HG02642 (cell line): ENCODE measurements at regions not wholly inside any gene's neighbourhood (a gene's known extent, or its start where the extent isn't known, plus 50 kb on each side); places are given as distances from the start of the nearest gene placed in this dataset.
"Not testable (repeated sequence)": the region's sequence is repeated elsewhere in the genome, so short reads cannot be mapped to it uniquely, and the experiment has no call there.

Experiments
- ATAC-seq: cut with Tn5 transposase; IDR thresholded peaks from one replicate; pipeline ENCODE4 v1.9.1; 2021; ENCODE audit warnings: mild to moderate bottlenecking; ENCODE audit not compliant: unreplicated experiment, poor library complexity

DNA sequence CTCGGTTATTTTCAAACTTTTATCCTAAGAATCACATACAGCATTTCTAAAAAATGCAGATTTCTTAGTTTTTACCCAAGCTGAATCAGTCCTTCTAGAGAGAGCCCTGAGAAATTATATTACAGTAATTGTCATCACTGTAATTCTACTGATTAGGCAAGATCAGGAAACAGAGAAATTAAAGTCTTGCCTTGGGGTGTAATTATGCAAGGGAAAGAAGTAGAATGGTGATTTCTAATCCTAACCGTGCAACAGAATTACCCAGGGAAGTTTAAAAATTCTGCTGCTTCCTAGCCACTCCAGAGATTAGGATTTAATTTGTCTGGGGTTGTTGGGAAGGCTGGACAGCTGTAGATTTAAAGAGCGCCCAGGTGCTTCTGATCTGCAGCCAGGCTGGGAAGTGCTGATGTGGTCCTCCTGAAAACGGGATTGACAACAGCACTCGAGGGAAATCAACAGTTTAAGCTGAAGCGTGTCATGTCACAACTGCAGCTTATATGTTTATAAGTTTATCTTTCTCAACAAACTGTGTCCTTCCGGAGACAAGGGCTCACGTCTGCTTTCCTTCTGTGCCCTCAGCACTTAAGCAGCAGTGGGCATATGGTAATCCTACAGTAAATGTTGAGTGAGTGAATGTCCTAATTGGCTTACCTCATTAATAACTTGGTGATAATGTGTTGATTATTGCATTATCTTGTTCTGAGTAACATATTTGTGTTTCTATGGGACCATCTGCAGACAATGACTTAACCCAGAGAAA, 671.9 kb upstream of the SOX11 start:
- no peak for ATAC-seq

- ATAC-seq: no peak
These were observed 671.0 kb upstream of the SOX11 start for GRCh38 chr2:5021136-5021535.

GRCh38 chr2:5022061-5022460, 670.1 kb upstream of the SOX11 start:
- no peak for ATAC-seq

DNA sequence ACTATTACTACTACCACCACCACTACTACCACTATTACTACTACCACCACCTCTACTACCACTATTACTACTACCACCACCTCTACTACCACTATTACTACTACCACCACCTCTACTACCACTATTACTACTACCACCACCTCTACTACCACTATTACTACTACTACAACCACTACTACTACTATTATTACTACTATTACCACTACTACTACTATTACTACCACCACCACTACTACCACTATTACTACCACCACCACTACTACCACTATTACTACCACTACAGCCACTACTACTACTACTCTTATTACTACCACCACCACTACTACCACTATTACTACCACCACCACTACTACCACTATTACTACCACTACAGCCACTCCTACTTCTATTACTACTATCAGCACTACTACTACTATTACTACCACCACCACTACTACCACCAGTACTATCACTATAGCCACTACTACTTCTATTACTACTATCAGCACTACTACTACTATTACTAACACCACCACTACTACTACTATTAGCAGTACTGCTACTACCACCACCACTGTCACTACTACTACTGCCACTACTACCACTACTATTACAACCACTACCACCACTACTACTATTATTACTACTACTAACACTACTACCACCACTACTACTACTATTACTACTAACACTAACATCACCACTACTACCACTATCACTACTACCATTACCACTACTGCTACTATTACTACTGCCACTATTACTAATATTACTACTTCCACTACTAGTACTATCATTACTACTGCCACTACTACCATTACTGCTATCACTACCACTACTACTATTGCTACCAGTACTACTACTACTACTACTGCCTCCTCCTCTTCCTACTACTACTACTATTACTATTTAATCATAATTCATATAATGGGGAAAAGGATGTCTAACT, 669.2 kb upstream of the SOX11 start:
- ATAC-seq: not testable (repeated sequence)

GRCh38 chr2:5026571-5027234, 665.5 kb upstream of the SOX11 start:
- ATAC-seq: no peak

DNA sequence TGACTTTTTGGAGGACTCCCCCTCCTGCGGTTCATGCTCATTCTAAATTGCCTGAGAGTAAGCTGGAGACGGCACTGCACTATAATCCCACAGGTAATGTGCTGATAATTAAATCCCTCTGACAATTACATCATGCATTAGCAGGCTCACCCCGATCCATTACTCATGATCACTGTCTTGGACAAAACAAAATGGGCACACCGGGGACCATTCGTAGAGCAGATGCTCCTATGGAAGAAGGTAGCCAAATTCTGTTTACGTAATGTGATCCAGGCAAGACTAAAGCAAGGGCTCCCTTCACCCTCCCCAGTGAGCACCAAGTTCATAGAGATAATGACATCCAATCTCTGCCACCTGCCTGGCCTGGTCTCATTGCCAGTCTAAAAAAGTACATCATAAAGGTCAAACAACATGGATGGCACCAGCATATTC, 657.1 kb upstream of the SOX11 start:
- no peak for ATAC-seq

GRCh38 chr2:5036256-5036655, 655.9 kb upstream of the SOX11 start:
- no peak for ATAC-seq

DNA sequence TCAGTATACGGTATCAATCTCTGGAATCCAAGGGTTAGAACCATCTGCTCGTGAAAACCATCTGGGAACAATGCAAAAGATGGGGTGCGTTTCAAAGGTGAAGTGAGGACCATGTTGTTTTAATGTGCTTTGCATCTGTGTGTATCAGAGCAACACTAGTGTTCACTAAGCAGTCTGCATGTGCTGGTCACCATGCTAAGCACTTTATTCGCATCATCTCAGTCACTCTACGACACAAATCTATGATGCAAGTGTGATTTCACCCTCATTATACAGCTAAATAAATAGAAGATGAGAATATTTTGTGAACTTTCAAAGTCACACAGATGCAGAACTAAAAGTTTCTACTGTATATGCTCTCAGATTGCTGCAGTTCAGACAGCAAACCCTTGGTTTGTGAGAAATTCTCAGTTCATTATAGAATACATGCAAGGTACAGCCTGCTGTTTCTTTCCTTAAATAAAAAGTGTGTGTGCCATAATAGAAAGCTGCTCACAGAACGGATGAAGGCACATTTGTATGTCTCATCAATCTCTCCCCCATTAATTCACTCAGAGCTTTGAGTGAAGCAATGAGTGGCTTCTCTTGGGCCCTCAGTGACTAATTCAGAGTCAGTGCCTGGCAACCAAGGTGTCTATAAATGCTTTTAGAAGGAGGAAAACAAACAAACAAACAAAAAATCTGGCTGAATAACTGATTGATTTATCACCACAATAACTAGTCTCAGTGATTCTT, 652.8 kb upstream of the SOX11 start:
- no peak for ATAC-seq

DNA sequence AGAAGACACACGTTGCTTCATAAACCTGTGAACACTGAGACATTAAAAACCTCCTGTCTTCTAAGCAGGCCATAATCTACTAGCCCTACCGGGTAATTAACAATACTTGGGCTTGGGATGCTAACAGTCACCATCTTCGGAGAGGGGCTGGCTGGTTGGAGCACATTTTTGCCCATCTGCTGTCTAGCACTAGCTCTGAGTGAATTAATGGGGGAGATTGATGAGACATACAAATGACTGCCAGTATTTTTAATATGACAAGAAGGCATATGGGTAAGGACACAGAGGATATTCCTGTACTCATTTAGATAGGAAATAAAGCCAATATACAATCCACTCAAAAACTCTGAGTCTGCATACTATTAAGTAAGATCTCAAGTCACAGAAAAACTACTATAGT, 651.6 kb upstream of the SOX11 start:
- ATAC-seq: no peak

GRCh38 chr2:5041501-5041900, 650.7 kb upstream of the SOX11 start:
- no peak for ATAC-seq

DNA sequence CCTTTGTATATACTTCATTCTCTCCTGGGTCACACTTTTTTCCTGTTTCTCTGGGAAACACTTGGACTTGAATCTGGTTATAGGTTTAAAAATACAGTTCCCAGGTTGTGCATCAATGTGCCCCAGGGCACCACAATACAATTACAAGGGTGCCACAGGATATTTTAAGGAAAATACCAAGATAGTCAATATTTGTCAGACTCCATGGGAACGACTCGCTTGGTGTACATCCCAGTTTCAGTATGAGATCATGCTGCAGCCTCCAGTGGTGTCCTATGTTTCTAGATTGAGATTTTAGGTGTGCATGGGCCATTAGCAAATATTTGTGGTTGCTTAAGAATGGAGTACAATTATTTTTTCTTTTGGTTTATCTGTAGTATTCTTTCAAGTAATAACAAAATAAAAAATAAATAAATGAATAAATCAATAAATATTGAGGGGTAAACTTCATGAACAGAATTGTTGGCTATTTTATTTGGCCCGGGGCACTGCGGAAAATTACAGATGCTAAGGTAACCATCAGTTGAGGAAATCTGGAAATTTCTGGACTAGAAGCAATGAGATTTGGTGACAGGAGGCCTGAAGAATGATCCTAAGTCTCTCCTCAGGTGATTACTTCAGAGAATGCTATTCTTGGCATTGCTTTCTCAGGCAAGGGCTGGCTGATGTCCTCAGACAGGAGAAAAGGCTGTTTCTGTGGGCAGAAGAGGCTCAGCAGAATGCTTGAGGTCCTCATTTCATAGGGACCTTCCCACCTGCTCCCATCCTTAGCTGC, 649.3 kb upstream of the SOX11 start:
- ATAC-seq: no peak

GRCh38 chr2:5051300-5051699, 640.9 kb upstream of the SOX11 start:
- ATAC-seq: no peak

DNA sequence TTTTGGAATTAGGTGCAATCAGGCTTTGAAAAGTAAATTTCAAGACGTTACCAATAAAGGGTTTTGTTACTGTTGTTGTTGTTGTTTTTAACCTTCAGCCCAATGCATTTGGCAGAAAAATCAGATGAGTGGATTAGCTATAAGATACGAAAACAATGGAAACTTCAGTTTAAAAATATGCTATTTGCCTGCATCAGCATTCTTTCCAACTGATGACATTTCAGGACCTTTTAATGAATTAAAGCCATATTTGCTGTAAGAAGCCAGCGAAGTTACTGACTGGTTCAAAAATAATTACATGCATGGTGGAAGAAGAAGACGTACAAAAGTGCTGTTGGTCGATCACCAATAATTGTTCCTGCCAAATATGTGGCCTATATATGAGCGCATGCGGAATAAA, 639.3 kb upstream of the SOX11 start:
- no peak for ATAC-seq

DNA sequence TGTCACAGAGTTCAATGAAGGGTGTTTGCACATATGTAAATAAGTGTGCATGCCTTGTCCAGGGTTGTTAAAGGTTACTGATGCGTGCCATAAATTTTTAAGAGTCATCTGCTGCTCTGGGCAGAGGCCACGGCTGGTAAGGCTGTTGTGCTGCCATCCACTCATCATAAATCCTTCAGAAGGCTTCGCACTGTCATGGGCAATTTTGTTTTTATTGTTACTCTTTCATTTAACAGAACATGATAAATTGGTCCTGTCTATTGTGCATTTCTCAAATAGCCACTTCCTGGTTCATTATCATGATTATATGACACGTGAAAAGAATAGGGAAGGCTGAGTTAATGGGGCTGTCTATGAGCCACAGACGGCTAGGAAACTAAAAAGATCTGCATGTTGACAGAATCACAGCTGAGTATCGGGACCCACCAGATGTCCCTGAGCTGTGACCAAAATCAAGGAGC, 634.3 kb upstream of the SOX11 start:
- ATAC-seq: no peak

DNA sequence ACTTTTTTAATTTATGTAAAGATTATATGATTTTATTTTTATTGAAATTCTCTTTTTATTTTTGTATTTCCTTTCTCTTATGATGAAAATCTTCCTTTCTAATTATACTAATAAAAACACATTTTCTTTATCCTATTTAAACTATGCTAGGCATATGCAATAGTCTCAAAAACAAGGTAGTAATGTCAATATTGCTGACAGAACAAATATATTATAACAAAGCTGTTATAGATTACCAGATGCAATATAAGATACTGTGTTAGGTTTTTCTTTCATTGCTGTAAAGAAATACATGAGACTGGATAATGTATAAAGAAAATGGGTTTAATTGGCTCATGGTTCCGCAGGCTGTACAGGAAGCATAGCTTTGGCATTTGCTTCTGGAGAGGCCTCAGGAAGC, 631.2 kb upstream of the SOX11 start:
- ATAC-seq: no peak

DNA sequence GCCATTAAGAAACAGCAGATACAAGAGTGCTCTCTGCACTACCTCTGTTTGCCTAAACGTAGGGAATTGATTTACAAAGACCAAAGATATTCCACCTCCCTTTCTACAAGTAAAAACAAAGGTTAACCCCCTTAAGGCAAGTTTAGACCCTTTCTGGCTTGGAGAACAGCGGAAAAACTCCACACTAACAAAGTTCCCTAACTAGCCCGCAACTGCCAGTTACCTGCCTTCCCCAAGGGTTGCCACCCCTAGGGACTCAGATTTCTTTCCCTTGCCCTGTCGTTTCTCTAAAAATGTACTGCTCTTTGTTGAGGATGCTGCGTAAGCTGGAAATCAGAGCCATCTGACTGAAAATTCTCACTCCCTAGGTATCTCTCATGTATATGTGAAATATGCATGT, 627.5 kb upstream of the SOX11 start:
- no peak for ATAC-seq

GRCh38 chr2:5067816-5068215, 624.4 kb upstream of the SOX11 start:
- no peak for ATAC-seq

DNA sequence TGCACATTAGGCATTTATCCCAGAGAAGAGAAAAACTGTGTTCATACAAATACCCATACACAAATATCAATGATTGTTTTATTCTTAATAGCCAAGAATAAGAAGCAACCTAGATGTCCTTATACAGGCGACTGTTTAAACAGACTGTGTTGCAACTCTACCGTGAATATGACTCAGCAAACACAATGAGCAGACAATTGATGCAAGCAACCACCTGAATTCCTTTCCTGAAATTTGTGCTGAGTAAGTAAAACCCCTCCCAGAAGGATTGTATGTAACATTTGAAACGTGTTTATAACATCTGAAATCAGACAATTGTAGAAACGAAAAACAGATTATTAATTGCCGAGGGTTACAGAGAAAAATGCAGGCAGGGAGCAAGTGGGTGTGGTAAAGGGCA, 621.9 kb upstream of the SOX11 start:
- ATAC-seq: no peak

- no peak for ATAC-seq
These were observed 617.5 kb upstream of the SOX11 start for GRCh38 chr2:5074733-5075132.

- ATAC-seq: no peak
These were observed 615.6 kb upstream of the SOX11 start for GRCh38 chr2:5076599-5076998.
